GM08714 (cell line): ENCODE measurements at regions not wholly inside any gene's neighbourhood (a gene's known extent, or its start where the extent isn't known, plus 50 kb on each side); places are given as distances from the start of the nearest gene placed in this dataset.
"Not testable (repeated sequence)": the region's sequence is repeated elsewhere in the genome, so short reads cannot be mapped to it uniquely, and the experiment has no call there.

Experiments used
- H3K4me3 ChIP-seq: fragments of 200-500 bp; sonication (Bioruptor generic); 2 replicates; pipeline ENCODE4 v1.5.1; 2014; ENCODE audit warnings: mild to moderate bottlenecking, low read length, inconsistent platforms
- ZNF274 ChIP-seq: IDR thresholded peaks from 2 replicates; pipeline ENCODE4 v1.6.1; 2012; ENCODE audit warnings: mild to moderate bottlenecking, low read depth, low read length

- H3K4me3 ChIP-seq: no peak overlapping the region
- TF ChIP-seq ZNF274: no peak
Measured at GRCh38 chr4:189121336-189121735, 819.3 kb upstream of the FRG1 start.

- H3K4me3 ChIP-seq: no peak overlapping the region
- TF ChIP-seq ZNF274: no peak
Measured at GRCh38 chr4:189124149-189124758, 816.4 kb upstream of the FRG1 start.

- no peak for TF ChIP-seq ZNF274
- H3K4me3 ChIP-seq: no peak overlapping the region
Measured at GRCh38 chr4:189124791-189125190, 815.9 kb upstream of the FRG1 start.

GRCh38 chr4:189126040-189126439, 814.6 kb upstream of the FRG1 start:
- TF ChIP-seq ZNF274: no peak
- H3K4me3 ChIP-seq: no peak overlapping the region

GRCh38 chr4:189128341-189128740, 812.3 kb upstream of the FRG1 start:
- no peak for TF ChIP-seq ZNF274
- no peak overlapping the region for H3K4me3 ChIP-seq

GRCh38 chr4:189129044-189129694, 811.5 kb upstream of the FRG1 start:
- no peak for TF ChIP-seq ZNF274
- no peak overlapping the region for H3K4me3 ChIP-seq

GRCh38 chr4:189131118-189131517, 809.6 kb upstream of the FRG1 start:
- TF ChIP-seq ZNF274: no peak
- no peak overlapping the region for H3K4me3 ChIP-seq

- no peak overlapping the region for H3K4me3 ChIP-seq
- TF ChIP-seq ZNF274: no peak
Measured at GRCh38 chr4:189136462-189136861, 804.2 kb upstream of the FRG1 start.

GRCh38 chr4:189143263-189143952, 797.3 kb upstream of the FRG1 start:
- no peak overlapping the region for H3K4me3 ChIP-seq
- TF ChIP-seq ZNF274: no peak

GRCh38 chr4:189147005-189147929, 793.4 kb upstream of the FRG1 start:
- no peak for TF ChIP-seq ZNF274
- H3K4me3 ChIP-seq: no peak overlapping the region

GRCh38 chr4:189155083-189155482, 785.6 kb upstream of the FRG1 start:
- H3K4me3 ChIP-seq: not testable (repeated sequence)

GRCh38 chr4:189162073-189162789, 778.4 kb upstream of the FRG1 start:
- no peak overlapping the region for H3K4me3 ChIP-seq
- TF ChIP-seq ZNF274: no peak

- no peak for TF ChIP-seq ZNF274
- no peak overlapping the region for H3K4me3 ChIP-seq
Measured at GRCh38 chr4:189162888-189163287, 777.8 kb upstream of the FRG1 start.

GRCh38 chr4:189176002-189176401, 764.7 kb upstream of the FRG1 start:
- H3K4me3 ChIP-seq: no peak overlapping the region
- no peak for TF ChIP-seq ZNF274
